A673 (cell line): ENCODE measurements at regions not wholly inside any gene's neighbourhood (a gene's known extent, or its start where the extent isn't known, plus 50 kb on each side); places are given as distances from the start of the nearest gene placed in this dataset.

ENCODE experiments used
- CTCF ChIP-seq: fragments of 300-800, 200-600 bp; sonication (generic); conservative IDR thresholded peaks from 2 replicates; pipeline ENCODE4 v1.5.1; 2017; ENCODE audit warnings: low read depth, mild to moderate bottlenecking, antibody characterized with exemption, low read length, moderate library complexity, mixed read lengths
- EZH2 ChIP-seq: fragments of 200-600 bp; sonication (generic); IDR thresholded peaks from 2 replicates; pipeline ENCODE4 v1.6.1; 2017; ENCODE audit warnings: borderline replicate concordance, low read depth, mild to moderate bottlenecking, mixed read lengths, antibody characterized with exemption, low read length; ENCODE audit not compliant: poor library complexity, severe bottlenecking

DNA sequence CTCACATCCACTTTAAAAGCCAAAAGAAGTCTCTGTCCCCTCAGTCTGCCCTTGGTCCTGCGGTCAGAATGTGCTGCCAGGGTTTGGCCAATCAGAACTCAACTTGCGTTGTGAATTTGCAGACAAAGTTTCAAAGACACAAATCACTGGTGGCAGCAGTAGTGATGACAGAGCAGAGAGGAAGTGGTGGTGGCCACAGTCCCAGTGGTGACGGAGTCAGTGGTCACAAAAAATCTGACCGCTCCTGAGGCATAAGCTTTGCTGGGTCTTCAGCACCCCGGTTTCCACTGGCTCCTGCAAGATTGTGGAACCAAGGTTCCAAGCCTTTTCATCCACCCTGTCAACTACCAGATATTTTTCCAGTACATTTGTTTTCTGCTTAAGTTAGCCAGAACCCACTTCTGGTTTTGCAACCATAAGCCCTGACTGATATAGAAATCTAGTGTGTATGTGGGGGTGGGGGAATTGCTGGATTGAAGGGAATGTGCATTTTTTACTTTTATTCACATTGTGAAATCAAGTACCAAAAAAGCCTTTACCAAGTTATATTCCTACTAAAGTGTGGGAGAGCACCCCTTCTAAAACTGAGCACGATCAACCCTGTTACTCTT is 112.3 kb downstream of the TMPRSS5 start:
- TF ChIP-seq CTCF = no peak
- no peak for TF ChIP-seq EZH2
